Fibroblast of skin of abdomen (primary cell): ENCODE measurements at regions not wholly inside any gene's neighbourhood (a gene's known extent, or its start where the extent isn't known, plus 50 kb on each side); places are given as distances from the start of the nearest gene placed in this dataset.
"Not testable (repeated sequence)": the region's sequence is repeated elsewhere in the genome, so short reads cannot be mapped to it uniquely, and the experiment has no call there.

ENCODE experiments used
- DNase-seq: peaks from one replicate; pipeline ENCODE4 v3.0.0-alpha.2; 2013

DNA sequence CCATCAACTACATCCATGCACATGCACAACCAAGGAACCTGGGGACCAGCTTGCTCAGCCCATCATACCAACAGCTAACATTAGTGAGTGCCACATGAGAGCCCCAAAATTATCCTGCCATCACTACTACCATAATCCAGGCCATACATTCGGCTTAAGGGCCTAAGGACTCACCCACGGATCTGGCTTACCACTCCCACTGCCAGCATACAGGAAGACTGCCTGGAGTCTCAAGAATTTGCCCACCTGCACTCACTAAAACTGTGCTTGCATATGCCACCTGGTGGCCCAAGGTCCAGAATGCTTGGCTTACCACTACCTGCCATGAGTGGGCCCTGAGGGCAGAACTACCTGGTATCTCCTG lies 1562.9 kb upstream of the PRR20A start:
- DNase-seq: no peak

DNA sequence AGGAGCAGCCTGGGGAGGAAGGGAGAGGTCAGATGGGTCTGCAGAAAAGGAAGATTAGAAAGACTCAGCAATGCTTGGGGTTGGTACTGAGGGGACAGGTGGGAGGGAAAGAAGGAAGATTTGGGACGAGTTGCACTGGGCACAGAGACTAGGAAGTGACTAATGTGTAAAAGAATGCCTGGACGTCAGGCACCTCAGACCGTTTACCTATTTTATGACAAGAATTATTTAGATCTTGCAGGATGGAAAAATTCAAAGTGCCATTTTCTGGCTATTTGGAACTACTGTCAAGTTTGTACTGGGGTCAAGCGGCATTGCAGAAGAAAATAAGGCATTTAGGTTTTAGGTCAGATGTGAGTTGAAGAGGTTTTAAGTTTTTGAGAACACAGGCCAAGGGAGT lies 1558.4 kb upstream of the PRR20A start:
- not testable (repeated sequence) for DNase-seq

DNA sequence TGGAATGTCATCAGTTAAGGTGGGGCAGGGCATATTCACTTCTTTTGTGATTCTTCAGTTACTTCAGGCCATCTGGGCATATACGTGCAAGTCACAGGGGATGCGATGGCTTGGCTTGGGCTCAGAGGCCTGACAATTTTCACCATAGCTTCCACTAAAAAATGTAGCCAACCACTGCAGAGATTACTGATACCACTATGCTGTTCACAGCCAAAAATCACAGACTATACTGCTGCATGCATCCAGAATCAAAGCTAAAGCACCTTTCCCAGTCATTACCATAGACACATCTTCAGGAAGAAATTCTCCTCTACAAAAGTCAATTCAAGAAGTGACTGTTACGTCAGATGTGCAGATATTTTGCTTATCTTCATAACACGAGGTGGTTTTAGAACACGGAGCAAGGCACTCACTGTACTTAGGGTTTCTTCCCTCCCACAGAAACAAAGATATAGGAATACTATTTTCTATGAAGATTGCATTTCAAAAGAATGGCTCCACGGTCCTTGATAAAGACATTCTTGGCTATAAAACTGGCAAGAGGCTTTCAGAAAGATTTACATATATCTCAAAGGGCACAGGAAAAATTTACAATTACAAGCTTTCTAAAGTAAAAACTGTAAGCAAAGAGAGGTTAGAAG lies 1556.6 kb upstream of the PRR20A start:
- DNase-seq: no peak

DNA sequence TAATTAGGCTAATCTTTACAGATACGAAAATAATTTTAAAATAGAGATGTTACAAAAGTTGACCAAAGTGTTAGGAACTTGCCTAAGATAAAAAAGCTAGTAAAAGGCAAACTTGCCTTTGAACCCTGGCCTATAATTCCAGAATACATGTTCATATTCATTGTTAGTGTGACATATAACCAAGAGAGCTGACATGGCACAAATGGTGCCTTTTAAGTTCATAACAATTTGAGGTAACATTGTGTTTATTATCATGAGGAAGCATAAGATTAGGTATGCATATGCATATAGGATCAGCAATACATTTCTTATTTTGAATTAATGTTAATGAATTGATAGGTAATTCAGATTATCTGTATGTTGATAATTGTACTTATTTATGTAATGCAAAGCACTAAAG lies 1537.9 kb upstream of the PRR20A start:
- DNase-seq: no peak

DNA sequence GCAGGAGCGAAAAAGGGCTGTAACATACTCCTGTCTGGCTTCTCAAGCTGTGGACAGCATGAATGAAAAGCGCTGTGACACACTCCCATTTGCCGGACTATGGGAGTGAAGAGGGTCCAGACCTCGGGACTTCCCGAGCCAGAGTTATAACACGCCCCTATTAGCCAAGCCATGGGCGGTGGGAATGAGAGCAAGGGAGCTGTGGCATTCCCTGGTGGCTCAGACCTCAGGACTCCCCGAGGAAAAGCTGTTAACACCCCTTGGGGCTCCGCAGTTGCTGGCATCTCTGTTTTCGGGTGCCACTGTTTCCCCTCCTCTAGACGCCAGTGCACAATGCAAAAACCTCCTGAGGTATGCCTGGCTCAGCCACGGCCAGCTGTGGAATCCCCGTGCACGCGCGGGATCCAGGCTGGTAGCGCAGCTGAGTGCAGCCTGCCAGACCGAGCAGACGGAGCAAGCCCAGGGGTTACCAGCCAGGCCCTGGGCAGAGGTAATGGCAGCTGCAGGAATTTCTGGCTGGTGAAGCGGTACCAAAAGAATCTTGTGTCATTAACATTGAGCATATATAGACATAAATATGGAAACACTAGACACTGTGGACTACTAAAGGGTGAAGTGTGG lies 1534.6 kb upstream of the PRR20A start:
- no peak for DNase-seq

DNA sequence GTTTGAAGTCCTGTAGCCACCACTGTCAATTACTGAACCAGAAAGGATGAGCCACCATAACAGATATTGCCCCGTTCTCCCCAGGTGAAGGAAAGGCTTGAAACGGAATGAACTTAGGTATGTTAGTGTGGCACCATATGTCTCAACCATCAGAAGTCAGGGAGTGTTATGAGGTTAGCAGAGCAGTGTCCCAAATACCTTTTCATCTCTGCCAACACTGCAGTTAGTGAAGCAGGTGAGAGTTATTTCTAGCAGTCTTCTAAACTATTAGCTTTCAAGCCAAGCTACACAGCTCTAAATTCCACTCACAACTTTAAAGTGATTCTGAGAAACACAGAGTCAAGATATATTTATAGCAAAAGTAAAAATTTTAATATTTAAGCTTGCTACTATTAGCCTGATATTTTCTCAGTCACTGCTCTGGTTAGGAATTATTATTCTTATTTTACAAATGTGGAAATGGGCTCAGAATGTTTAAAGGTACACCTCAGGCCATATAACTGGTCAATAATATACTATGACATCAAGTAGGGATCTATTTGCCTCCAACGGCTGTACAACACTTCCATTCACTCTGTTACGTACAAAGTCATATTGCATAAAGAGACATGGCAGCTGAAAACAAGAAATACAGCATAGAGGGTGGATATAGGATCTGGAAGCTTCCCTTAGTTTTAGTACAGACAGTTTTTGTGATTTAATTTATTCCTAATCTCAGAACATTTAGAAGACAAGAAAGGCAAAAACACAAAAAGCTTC lies 1527.1 kb upstream of the PRR20A start:
- DNase-seq: no peak

DNA sequence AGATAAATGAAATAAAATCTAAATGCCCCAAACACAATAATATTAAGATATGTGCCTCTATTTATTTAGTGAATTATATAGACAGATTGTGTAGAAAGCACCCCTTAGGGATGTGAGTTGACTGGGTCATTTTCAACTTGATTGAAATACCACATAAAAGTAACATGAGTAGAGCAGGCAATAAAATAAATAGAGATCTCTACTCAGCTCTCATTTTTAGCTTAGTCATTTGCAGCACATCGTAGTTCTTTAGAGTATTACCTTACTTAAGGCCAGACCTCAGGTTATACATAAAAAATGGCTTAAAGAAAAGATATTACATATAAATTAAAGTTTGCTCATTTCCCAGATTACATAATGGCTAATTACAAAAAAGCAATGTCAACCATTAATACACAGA lies 1525.6 kb upstream of the PRR20A start:
- no peak for DNase-seq

DNA sequence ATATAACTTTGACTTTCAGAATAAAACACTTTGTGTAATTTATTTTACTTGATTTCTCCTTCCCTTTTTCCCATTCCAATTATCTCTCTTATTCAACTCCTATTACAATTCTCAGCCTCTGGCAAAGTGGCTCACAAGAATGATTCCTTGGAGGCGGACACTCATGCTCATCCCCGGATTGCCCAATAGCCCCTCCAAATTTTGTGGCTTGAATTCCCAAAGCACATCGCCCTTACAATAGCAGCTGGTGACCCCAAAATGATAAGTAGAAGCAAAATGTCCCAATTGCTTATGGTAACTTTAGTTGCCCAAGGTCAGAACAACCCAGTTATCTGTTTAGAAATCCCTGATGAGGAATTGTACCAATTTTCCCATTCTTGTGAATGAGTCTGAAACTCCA lies 1523.5 kb upstream of the PRR20A start:
- DNase-seq: no peak

DNA sequence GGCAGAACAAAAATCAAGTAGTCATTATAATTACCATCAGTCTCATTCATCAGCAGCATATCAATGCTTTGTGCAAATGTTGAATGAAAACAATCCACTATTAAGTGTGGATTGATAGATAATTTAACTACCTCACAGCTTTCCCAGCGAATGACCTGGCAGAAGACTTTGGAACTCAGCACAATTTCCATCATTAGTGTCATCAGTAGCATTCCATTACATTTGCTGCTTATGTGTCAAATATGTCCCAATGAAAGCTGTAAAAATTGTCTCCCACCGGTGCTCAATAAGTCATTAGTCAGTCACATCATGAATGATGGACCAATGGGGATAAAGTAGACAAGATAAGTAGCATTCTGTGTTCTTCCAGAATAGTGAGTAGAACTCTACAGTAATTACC lies 1513.5 kb upstream of the PRR20A start:
- DNase-seq: no peak

DNA sequence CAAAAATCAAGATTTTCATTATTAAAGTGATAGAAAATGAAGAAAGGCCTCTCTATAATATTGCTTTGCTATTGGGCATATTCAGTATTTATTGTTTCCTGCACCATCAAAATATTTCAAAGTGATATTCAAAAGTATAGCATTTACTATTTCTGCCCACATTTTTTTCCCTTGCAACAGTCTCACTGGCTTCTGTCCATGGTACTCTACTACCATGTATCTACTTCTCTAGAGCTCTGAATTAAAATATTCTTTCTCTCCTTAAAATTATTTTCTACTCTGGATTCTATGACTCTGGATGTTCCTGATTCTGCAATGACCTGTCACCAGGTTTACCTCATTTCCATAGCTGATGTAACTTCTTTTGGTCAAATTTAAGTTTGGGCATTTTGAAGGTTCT lies 1508.3 kb upstream of the PRR20A start:
- DNase-seq: no peak

DNA sequence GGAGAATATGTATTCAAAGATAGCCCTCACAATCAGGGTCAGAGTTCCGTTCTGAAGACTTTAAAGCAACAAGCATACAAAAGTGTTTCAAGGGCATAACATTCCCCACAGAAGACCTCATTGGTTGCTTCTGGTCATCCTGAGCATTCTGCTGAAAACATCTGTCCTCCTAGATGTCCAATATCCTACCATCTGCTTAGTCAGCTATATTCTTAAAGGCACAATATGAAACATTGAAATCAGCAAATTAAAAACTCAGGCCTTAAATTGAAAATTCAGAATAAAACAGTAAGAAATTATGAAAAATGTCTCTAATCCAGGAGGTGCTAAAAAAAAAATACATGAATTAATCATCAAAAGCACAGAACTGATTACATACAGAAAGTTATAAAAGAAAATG lies 1491.2 kb upstream of the PRR20A start:
- no peak for DNase-seq

DNA sequence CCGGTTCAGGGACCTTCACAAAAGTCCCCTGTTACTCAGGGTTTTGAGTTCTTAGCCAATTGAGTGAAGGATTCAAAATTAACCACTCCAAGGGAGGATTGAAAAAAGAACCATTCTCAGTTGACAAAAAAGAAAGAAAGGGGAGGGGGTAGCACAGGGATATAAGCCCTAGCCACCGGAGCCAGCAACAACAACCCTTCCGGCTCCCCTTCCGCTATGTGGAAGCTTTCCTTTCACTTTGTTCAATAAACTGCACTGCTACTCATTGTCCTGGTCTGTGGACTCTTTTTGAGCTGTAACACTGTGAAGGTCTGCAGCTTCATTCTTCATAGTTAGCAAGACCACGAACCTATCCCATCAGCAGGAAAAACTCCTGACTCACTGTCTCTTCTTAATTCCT lies 1488.1 kb upstream of the PRR20A start:
- no peak for DNase-seq

DNA sequence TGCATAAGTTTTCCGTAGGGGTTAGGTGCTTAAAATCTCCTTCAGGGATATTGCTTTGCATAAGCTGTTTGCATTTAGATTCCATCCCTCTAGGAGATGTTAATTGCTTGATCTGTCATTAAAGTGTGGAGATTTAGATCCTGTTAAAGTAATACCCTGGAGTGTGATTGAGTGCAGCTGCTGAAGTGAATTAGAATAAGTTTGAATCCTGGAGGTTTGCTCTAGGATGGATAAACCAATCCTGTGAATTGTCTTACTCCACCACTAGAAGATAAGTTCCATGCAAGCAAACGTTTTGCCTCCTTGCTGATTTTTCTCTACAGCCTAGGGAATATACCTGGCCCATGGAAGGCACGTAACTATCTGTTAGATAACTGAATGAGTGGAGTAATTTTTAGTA lies 1487.2 kb upstream of the PRR20A start:
- DNase-seq: no peak

DNA sequence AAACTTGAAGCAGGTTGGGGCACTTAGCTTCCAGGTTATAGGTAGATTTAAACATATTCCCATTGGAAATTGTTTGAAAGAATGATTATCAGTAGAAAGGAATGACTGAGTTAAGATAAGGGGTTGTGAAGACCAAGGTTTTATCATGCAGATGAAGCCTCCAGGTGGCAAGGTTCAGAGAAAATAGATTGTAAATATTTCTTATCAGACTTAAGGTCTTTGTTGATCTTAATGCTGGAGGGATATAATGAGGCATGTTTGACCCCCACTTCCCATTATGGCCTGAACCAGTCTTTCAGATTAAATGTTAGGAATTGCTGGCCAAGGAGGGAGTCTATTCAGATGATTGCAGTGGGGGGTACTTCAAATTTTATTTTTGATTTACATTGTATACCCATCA lies 1486.5 kb upstream of the PRR20A start:
- DNase-seq: no peak

DNA sequence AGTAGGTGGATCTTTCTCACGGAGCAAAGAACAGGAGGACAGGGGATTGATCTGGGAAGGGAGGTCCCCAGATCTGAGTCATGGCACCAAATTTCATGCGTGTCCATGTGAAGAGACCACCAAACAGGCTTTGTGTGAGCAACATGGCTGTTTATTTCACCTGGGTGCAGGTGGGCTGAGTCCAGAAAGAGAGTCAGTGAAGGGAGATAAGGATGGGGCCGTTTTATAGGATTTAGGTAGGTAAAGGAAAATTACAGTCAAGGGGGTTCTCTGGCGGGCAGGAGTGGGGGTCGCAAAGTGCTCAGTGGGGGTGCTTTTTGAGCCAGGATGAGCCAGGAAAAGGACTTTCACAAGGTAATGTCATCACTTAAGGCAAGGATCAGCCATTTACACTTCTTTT lies 1480.5 kb upstream of the PRR20A start:
- not testable (repeated sequence) for DNase-seq

DNA sequence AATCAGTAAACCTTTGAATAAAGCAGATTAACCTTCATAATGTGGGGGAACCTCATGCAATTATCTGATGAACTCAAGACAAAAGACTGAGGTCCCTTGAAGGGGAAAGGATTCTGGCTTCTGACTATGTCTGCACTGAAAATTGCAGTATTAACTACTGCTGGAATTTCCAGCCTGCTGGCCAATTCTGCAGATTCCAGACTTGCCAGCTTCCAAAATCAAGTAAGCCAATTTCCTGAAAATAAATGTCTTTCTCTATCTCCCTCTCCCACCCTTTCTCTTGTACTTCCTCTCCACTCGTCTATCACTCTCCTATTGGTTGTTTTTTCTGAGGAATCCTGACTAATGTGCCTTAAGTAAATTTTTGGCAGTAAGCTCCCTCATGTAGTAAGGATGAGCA lies 1479.9 kb upstream of the PRR20A start:
- DNase-seq: no peak

DNA sequence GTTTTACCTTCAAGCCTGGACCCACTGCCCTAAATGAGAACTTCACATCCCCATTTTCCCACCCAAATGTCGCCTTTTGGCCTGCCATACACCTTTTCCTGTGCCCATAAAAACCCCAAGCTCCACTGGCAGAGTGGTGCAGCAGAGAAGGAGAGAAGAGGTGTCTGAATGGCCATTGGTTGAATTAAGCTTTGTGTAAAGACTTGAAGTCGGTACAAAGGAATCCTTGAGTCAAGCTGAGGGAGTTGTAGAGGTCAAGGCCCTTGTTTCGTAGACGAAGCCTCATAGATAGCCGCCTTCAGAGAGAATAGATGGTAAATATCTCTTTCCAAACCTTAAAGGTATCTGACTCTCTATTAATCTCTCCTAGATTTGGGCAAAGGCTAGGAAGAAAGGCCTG lies 1479.2 kb upstream of the PRR20A start:
- DNase-seq: no peak

DNA sequence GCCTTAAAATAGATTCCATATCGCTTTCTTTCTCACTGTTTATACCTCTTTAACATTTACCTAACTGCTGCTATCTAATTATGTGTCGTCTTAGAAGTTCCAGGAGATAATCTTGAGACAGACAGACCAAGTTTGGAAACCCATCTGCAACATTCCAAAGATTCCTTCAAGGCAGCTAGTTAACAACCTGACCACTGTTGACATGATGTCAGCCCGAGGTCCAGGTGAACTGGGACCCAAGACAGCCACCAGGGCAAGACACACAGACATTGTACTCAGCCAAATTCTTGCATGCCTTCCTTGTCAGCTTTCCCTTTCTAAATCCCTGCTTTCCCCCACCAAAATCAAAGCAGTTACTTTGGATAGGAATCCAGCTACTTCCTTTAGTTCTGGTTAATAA lies 1476.5 kb upstream of the PRR20A start:
- DNase-seq: no peak

DNA sequence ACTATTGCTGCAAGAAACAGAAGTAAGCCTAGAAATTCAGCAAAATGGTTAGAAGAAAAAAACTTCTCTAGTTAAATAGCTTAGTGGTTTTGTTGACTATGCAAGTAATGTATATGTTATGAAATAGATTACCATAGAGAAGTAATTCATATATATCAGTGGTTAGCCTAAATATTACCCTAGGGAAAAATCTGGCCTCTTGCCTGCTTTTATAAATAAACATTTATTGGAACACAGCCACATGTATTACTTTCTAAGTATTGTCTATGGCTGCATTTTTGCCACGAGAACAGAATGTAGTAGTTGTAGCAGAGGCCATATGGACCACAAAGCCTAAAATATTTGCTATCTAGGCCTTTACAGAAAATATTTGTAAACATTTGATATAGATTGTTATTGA lies 1471.7 kb upstream of the PRR20A start:
- DNase-seq: no peak

DNA sequence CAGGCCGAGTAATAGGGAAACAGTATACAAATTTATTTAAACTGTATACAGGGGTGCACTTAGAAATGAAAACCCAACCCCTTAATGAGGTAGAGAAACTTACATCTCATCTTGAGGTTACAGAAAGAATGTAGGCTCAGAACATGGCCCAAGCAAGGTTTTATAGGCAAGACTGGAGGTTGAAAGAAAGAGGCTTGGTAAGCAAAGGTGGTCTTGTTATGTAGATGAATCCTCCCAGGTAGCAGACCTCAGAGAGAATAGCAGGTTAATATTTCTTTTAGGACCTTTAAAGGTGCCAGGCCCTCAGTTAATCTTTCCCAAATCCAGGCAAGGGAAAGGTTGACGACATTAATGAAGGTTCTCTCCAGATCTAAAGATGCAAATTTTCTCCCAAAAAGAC lies 1466.8 kb upstream of the PRR20A start:
- no peak for DNase-seq

DNA sequence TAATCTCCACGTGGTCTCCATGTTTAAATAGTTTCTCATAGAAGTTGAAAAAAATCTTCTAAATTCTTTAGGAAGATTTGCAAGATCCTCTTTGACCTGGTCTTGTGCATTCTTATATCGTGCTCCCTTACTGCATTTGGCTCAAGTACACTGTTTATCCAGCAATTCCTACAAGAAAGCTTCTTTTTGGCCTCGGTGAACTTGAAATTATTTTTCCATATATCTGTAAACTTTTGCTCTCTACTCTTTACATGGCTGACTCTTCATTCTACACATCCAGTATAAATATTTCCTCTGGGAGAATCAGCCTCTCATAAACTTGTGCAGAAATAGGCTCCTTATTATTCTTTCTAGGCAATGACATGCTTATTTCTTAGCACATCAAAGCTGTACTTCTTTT lies 1457.9 kb upstream of the PRR20A start:
- DNase-seq: no peak

DNA sequence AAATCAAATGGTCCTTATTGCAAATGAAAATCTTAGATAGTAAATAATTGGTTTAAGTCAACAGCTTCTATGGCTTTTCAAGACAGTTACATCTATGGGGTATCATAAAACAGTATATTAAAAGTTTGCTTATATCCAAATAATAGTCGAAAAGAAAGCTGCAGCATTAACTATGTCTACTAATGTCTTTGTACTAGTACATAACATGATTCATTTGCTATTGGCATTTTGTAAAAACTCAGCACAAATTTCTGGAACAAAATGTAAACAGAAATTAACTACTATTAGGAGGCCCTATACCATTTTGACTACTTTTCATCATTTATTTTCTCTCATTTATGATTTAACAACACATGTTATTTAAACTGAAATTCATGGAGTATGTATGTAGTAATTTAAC lies 1435.2 kb upstream of the PRR20A start:
- no peak for DNase-seq

DNA sequence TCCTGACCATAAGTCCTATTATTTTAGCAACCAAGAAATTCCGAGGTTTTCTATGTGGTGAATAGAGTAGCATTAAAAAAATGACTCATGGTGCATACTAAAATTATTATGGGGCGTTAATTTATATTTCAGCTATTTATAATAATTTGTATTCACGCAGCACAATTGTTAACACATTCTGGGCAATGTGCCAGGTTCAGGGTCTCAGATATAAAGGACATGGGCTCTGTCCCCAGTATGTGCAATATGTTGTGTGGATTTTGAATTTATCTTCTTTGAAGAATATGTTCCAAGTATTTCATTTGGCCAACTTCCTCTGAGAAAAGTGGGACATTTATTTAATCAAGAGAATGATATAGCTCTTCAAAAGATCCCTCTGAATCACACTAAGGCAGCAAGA lies 1434.7 kb upstream of the PRR20A start:
- no peak for DNase-seq

DNA sequence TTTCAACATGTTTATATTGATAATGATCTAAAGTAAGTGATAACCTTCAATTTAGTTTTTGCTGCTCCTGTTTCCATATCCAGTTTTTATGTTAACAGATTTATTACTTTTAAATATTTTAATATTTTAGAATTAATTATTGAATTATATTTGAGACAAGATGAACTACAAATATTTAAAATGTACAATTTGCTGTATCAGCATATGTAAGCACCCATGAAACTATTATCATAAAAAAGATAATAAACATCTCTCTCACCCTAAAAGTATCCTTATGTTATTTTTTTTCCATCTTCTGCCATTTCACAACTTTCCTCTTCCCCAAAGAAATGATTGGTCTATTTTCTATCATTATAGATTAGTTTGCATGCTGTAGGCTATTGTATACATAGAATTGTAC lies 1426.6 kb upstream of the PRR20A start:
- DNase-seq: no peak
